ENCODE measurements at regions not wholly inside any gene's neighbourhood (a gene's known extent, or its start where the extent isn't known, plus 50 kb on each side); places are given as distances from the start of the nearest gene placed in this dataset.

GRCh38 chr4:62161446-62161845 lies 961.3 kb downstream of the ADGRL3 start:
- H3K36me3 Mint-ChIP-seq = no peaks in the 10 kb centered on the region
- no peak overlapping the region for H3K27ac Mint-ChIP-seq
- peaks cover 4% of the 10 kb centered on the region for H3K9me3 Mint-ChIP-seq (ENCODE audit: low read depth)
- no peaks in the 10 kb centered on the region for H3K27me3 Mint-ChIP-seq
- no peaks in the 10 kb centered on the region for H3K4me1 Mint-ChIP-seq (ENCODE audit: low read depth)
- H3K4me3 Mint-ChIP-seq = no peak overlapping the region

GRCh38 chr4:62159876-62160275 lies 959.8 kb downstream of the ADGRL3 start:
- Mint-ChIP-seq H3K27me3 (no peaks in the 10 kb centered on the region), H3K4me1 (ENCODE audit: low read depth) (no peaks in the 10 kb centered on the region), H3K9me3 (ENCODE audit: low read depth) (peaks cover 4% of the 10 kb centered on the region), H3K4me3 (no peak overlapping the region), H3K36me3 (no peaks in the 10 kb centered on the region), H3K27ac (no peak overlapping the region)

GRCh38 chr4:62159306-62159705 lies 959.2 kb downstream of the ADGRL3 start:
- Mint-ChIP-seq H3K9me3 (ENCODE audit: low read depth) (peaks cover 4% of the 10 kb centered on the region), H3K4me3 (no peak overlapping the region), H3K36me3 (no peaks in the 10 kb centered on the region), H3K4me1 (ENCODE audit: low read depth) (no peaks in the 10 kb centered on the region), H3K27ac (no peak overlapping the region), H3K27me3 (no peaks in the 10 kb centered on the region)

- Mint-ChIP-seq H3K27ac (no peak overlapping the region), H3K9me3 (ENCODE audit: low read depth) (peaks cover 17% of the 10 kb centered on the region), H3K4me1 (ENCODE audit: low read depth) (no peaks in the 10 kb centered on the region), H3K36me3 (no peaks in the 10 kb centered on the region), H3K27me3 (no peaks in the 10 kb centered on the region), H3K4me3 (no peak overlapping the region)
Observed at GRCh38 chr4:62156205-62156604, 956.1 kb downstream of the ADGRL3 start.

- no peaks in the 10 kb centered on the region for H3K36me3 Mint-ChIP-seq
Observed at GRCh38 chr4:62145276-62145675, 945.1 kb downstream of the ADGRL3 start.

GRCh38 chr4:62144431-62144830 lies 944.3 kb downstream of the ADGRL3 start:
- H3K9me3 Mint-ChIP-seq (ENCODE audit: low read depth) = peaks cover 13% of the 10 kb centered on the region
- no peaks in the 10 kb centered on the region for H3K36me3 Mint-ChIP-seq
- no peak overlapping the region for H3K4me3 Mint-ChIP-seq
- H3K4me1 Mint-ChIP-seq (ENCODE audit: low read depth) = no peaks in the 10 kb centered on the region
- H3K27ac Mint-ChIP-seq = no peak overlapping the region
- no peaks in the 10 kb centered on the region for H3K27me3 Mint-ChIP-seq

More at GRCh38 chr4:62145276-62145675, 945.1 kb downstream of the ADGRL3 start:
- Mint-ChIP-seq H3K4me1 (ENCODE audit: low read depth) (no peaks in the 10 kb centered on the region), H3K9me3 (ENCODE audit: low read depth) (peaks cover 13% of the 10 kb centered on the region), H3K27me3 (no peaks in the 10 kb centered on the region), H3K4me3 (no peak overlapping the region), H3K27ac (no peak overlapping the region)

- Mint-ChIP-seq H3K4me1 (ENCODE audit: low read depth) (no peaks in the 10 kb centered on the region), H3K36me3 (no peaks in the 10 kb centered on the region), H3K27ac (no peak overlapping the region), H3K4me3 (no peak overlapping the region), H3K27me3 (no peaks in the 10 kb centered on the region), H3K9me3 (ENCODE audit: low read depth) (peaks cover 19% of the 10 kb centered on the region)
Observed at GRCh38 chr4:62135565-62136156, 935.5 kb downstream of the ADGRL3 start.

GRCh38 chr4:62133977-62134376 lies 933.9 kb downstream of the ADGRL3 start:
- no peak overlapping the region for H3K27ac Mint-ChIP-seq
- no peaks in the 10 kb centered on the region for H3K36me3 Mint-ChIP-seq
- no peaks in the 10 kb centered on the region for H3K27me3 Mint-ChIP-seq
- H3K4me3 Mint-ChIP-seq = no peak overlapping the region
- H3K4me1 Mint-ChIP-seq (ENCODE audit: low read depth) = no peaks in the 10 kb centered on the region
- peaks cover 19% of the 10 kb centered on the region for H3K9me3 Mint-ChIP-seq (ENCODE audit: low read depth)

GRCh38 chr4:62133101-62133897 lies 933.2 kb downstream of the ADGRL3 start:
- H3K27me3 Mint-ChIP-seq = no peaks in the 10 kb centered on the region
- H3K4me1 Mint-ChIP-seq (ENCODE audit: low read depth) = no peaks in the 10 kb centered on the region

GRCh38 chr4:62131049-62131448 lies 930.9 kb downstream of the ADGRL3 start:
- H3K36me3 Mint-ChIP-seq = no peaks in the 10 kb centered on the region
- H3K27me3 Mint-ChIP-seq = no peaks in the 10 kb centered on the region
- peaks cover 19% of the 10 kb centered on the region for H3K9me3 Mint-ChIP-seq (ENCODE audit: low read depth)
- H3K4me1 Mint-ChIP-seq (ENCODE audit: low read depth) = no peaks in the 10 kb centered on the region
- H3K4me3 Mint-ChIP-seq = no peak overlapping the region
- no peak overlapping the region for H3K27ac Mint-ChIP-seq

More at GRCh38 chr4:62133101-62133897, 933.2 kb downstream of the ADGRL3 start:
- H3K9me3 Mint-ChIP-seq (ENCODE audit: low read depth) = peaks cover 19% of the 10 kb centered on the region
- H3K4me3 Mint-ChIP-seq = no peak overlapping the region
- no peak overlapping the region for H3K27ac Mint-ChIP-seq
- H3K36me3 Mint-ChIP-seq = no peaks in the 10 kb centered on the region

GRCh38 chr4:62130637-62131036 lies 930.5 kb downstream of the ADGRL3 start:
- Mint-ChIP-seq H3K36me3 (no peaks in the 10 kb centered on the region), H3K4me1 (ENCODE audit: low read depth) (no peaks in the 10 kb centered on the region), H3K9me3 (ENCODE audit: low read depth) (peaks cover 17% of the 10 kb centered on the region), H3K27ac (no peak overlapping the region), H3K4me3 (no peak overlapping the region), H3K27me3 (no peaks in the 10 kb centered on the region)

- Mint-ChIP-seq H3K27ac (no peak overlapping the region), H3K4me3 (no peak overlapping the region), H3K27me3 (no peaks in the 10 kb centered on the region), H3K9me3 (ENCODE audit: low read depth) (peaks cover 14% of the 10 kb centered on the region), H3K36me3 (no peaks in the 10 kb centered on the region), H3K4me1 (ENCODE audit: low read depth) (no peaks in the 10 kb centered on the region)
Observed at GRCh38 chr4:62130230-62130629, 930.1 kb downstream of the ADGRL3 start.

All from activated naive CD8-positive, alpha-beta T cell (primary cell).